MCF 10A (cell line): ENCODE measurements at regions not wholly inside any gene's neighbourhood (a gene's known extent, or its start where the extent isn't known, plus 50 kb on each side); places are given as distances from the start of the nearest gene placed in this dataset.

Experiments
- BruUV-seq: library from RNA; stranded (reverse); fragments of 400-500 nt; replicated peaks from 2 replicates; lab custom pipeline; 2021; lab: Mats Ljungman, UMichigan
- CTCF ChIA-PET: fragments of 300-600 bp; sonication (Branson Sonifier 250); formaldehyde crosslinking; extraction: SDS; loops from one replicate; lab custom pipeline; 2021; ENCODE audit warnings: antibody characterized with exemption, inconsistent platforms; lab: Yijun Ruan, JAX
- POLR2A ChIA-PET: fragments of 300-600, 350-650 bp; sonication (Branson Sonifier 250); formaldehyde crosslinking; extraction: SDS; loops from one replicate; lab custom pipeline; 2020; ENCODE audit warnings: antibody characterized with exemption, inconsistent platforms; lab: Yijun Ruan, JAX
- DNase-seq: peaks from one replicate; pipeline ENCODE4 v3.0.0-alpha.2; 2018; ENCODE audit not compliant: unreplicated experiment
- H3K27ac Mint-ChIP-seq: one replicate; pipeline ENCODE4 v1.8.0; 2022; ENCODE audit warnings: mild to moderate bottlenecking, low read depth, mixed read lengths; ENCODE audit not compliant: unreplicated experiment
- H3K27me3 Mint-ChIP-seq: one replicate; pipeline ENCODE4 v1.8.0; 2022; ENCODE audit warnings: mixed read lengths; ENCODE audit not compliant: insufficient read depth, unreplicated experiment
- H3K36me3 Mint-ChIP-seq: one replicate; pipeline ENCODE4 v1.8.0; 2022; ENCODE audit warnings: mild to moderate bottlenecking, moderate library complexity, mixed read lengths; ENCODE audit not compliant: insufficient read depth, unreplicated experiment
- H3K4me1 Mint-ChIP-seq: one replicate; pipeline ENCODE4 v1.8.0; 2022; ENCODE audit warnings: mixed read lengths; ENCODE audit not compliant: insufficient read depth, unreplicated experiment
- H3K4me3 Mint-ChIP-seq: one replicate; pipeline ENCODE4 v1.8.0; 2022; ENCODE audit warnings: mild to moderate bottlenecking, moderate library complexity, mixed read lengths; ENCODE audit not compliant: unreplicated experiment
- H3K9me3 Mint-ChIP-seq: one replicate; pipeline ENCODE4 v1.8.0; 2022; ENCODE audit warnings: mixed read lengths; ENCODE audit not compliant: unreplicated experiment
- intact Hi-C: fragments of 100-400 bp; cut with micrococcal nuclease; formaldehyde crosslinking; loops from 2 replicates; pipeline ENCODE4 v1.14.1; 2022
- TF ChIP-seq, protein P1 (sequence below): fragments of 200-600 bp; IDR thresholded peaks from one replicate; pipeline ENCODE4 v1.8.0; 2022; ENCODE audit warnings: antibody characterized with exemption, mild to moderate bottlenecking; ENCODE audit not compliant: unreplicated experiment

DNA sequence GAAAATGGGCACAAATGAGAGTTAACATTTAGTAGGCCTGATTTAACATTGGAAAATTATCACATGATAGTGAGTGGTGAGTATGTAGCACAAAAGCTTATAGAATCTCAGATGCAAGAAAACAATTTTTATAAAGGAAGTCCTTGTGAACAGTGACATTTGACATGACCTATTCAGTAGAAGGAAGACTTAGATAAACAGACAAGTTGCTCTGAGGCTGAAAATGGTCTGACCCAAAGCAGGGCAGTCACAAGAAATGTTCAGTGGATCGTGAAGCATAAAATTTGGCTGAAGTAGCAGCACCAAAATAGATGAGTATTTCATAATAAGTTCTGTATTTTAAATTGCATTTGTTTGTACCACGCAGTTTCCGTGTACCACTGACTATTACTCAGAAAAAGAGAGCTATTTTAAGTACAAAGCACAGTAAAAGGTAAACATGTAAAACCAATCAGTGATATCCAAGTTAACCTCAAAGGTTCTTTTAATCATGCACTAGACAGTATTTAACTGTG is 605.7 kb upstream of the PABPC4L start:
- H3K36me3 Mint-ChIP-seq = no peaks in the 10 kb centered on the region
- no TSS peak for BruUV-seq
- no peak for DNase-seq
- intact Hi-C loops = no loop called here
- H3K27ac Mint-ChIP-seq = no peak overlapping the region
- no peaks in the 10 kb centered on the region for H3K9me3 Mint-ChIP-seq
- H3K4me3 Mint-ChIP-seq = no peak overlapping the region
- no peaks in the 10 kb centered on the region for H3K4me1 Mint-ChIP-seq
- TF ChIP-seq, protein P1, sequence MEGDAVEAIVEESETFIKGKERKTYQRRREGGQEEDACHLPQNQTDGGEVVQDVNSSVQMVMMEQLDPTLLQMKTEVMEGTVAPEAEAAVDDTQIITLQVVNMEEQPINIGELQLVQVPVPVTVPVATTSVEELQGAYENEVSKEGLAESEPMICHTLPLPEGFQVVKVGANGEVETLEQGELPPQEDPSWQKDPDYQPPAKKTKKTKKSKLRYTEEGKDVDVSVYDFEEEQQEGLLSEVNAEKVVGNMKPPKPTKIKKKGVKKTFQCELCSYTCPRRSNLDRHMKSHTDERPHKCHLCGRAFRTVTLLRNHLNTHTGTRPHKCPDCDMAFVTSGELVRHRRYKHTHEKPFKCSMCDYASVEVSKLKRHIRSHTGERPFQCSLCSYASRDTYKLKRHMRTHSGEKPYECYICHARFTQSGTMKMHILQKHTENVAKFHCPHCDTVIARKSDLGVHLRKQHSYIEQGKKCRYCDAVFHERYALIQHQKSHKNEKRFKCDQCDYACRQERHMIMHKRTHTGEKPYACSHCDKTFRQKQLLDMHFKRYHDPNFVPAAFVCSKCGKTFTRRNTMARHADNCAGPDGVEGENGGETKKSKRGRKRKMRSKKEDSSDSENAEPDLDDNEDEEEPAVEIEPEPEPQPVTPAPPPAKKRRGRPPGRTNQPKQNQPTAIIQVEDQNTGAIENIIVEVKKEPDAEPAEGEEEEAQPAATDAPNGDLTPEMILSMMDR = no peak
- CTCF ChIA-PET = no interaction called here
- H3K27me3 Mint-ChIP-seq = no peaks in the 10 kb centered on the region
- POLR2A ChIA-PET = no interaction called here

DNA sequence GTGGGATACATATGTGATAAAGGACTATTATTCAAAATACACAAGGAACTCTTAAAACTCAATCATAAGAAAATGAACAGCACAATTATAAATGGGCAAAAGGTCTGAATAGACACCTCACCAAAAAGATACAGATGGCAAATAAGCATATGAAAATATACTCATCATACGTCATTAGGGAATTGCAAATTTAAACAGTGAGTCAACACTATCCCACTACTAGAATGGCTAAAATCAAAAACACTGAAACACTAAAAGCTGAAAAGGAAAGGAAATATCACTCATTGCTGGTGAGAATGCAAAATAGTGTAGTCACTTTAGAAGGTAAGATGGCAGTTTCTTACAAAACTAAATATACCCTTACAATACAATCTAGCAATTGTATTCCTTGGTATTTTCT is 597.0 kb upstream of the PABPC4L start:
- DNase-seq = no peak
- TF ChIP-seq, protein P1 = no peak
- no peaks in the 10 kb centered on the region for H3K36me3 Mint-ChIP-seq
- POLR2A ChIA-PET = no interaction called here
- H3K27ac Mint-ChIP-seq = no peak overlapping the region
- BruUV-seq = no TSS peak
- H3K4me3 Mint-ChIP-seq = no peak overlapping the region
- no peaks in the 10 kb centered on the region for H3K9me3 Mint-ChIP-seq
- H3K4me1 Mint-ChIP-seq = no peaks in the 10 kb centered on the region
- CTCF ChIA-PET = interaction anchor here (0.7 kb wide), 1 partner anchor 1248 kb away, joined by 3 read pairs; no protein-coding TSS in a partner anchor
- intact Hi-C loops = no loop called here
- no peaks in the 10 kb centered on the region for H3K27me3 Mint-ChIP-seq

DNA sequence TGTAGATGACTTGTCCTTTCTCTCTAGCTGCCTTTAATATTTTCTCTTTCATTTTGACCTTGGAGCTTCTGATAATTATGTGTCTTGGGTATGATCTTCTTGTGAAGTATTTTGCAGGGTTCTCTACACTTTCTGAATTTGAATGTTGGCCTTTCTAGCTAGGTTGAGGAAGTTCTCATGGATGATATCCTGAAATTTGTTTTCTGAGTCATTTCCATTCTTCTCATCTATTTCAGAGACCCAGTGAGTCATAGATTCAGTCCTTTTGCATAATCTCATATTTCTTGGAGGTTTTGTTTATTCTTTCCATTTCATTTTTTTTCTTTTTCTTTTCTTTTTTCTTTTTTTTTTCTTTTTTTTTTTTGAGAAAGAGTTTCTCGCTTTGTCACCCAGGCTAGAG is 585.7 kb upstream of the PABPC4L start:
- intact Hi-C loops = no loop called here
- CTCF ChIA-PET = no interaction called here
- Mint-ChIP-seq H3K27me3 (no peaks in the 10 kb centered on the region), H3K4me1 (no peaks in the 10 kb centered on the region), H3K9me3 (peaks cover 17% of the 10 kb centered on the region), H3K27ac (no peak overlapping the region), H3K36me3 (no peaks in the 10 kb centered on the region), H3K4me3 (no peak overlapping the region)
- POLR2A ChIA-PET = no interaction called here
- TF ChIP-seq, protein P1 = no peak
- peak; percentile 17 for DNase-seq
- no TSS peak for BruUV-seq

DNA sequence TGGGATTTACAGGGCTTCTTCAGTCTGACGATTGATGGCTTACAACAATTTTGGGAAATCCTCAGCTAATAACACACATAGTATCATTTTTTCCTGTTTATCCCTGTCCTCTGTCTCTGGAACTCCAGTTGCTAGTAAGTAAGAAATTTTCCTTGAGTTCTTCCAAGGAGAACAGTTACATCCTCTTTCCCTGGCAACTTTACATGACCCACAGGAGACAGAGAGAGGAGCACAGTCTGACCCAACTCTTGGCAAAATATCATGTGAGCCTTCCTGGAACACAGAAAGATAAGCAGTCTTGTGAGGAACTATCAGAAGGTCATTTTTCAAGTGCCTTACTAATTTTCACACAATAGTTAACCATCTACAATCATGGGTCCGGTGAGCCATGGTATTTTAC is 578.7 kb upstream of the PABPC4L start:
- intact Hi-C loops = no loop called here

More for the DNA sequence above, 578.7 kb upstream of the PABPC4L start:
- no peak overlapping the region for H3K4me3 Mint-ChIP-seq
- no peaks in the 10 kb centered on the region for H3K36me3 Mint-ChIP-seq
- no peak overlapping the region for H3K27ac Mint-ChIP-seq
- no peaks in the 10 kb centered on the region for H3K9me3 Mint-ChIP-seq
- TF ChIP-seq, protein P1 = no peak
- ChIA-PET POLR2A (no interaction called here), CTCF (no interaction called here)
- no peaks in the 10 kb centered on the region for H3K4me1 Mint-ChIP-seq
- no TSS peak for BruUV-seq
- H3K27me3 Mint-ChIP-seq = no peaks in the 10 kb centered on the region
- DNase-seq = no peak
